Fibroblast of lung (primary cell): ENCODE measurements at regions not wholly inside any gene's neighbourhood (a gene's known extent, or its start where the extent isn't known, plus 50 kb on each side); places are given as distances from the start of the nearest gene placed in this dataset.

Experiments used
- DNase-seq, 2 donors: peaks; one replicate each; pipeline versions ENCODE4 v3.0.0 to v3.0.0-alpha.2; 2010; ENCODE audit warnings: low read depth in 2 of 2
- H2AFZ ChIP-seq: 2 replicates; pipeline ENCODE4 v1.5.1; 2012; ENCODE audit warnings: low read length, control low read depth, inconsistent platforms
- H3K27ac ChIP-seq: 2 replicates; pipeline ENCODE4 v1.5.1; 2011; ENCODE audit warnings: low read length, control low read depth; ENCODE audit not compliant: insufficient read depth
- H3K27me3 ChIP-seq: 2 replicates; pipeline ENCODE4 v1.5.1; 2011; ENCODE audit warnings: mild to moderate bottlenecking, low read length; ENCODE audit not compliant: control insufficient read depth, insufficient read depth
- H3K36me3 ChIP-seq: 2 replicates; pipeline ENCODE4 v1.5.1; 2011; ENCODE audit warnings: low read length; ENCODE audit not compliant: control insufficient read depth, insufficient read depth
- H3K4me1 ChIP-seq: 2 replicates; pipeline ENCODE4 v1.5.1; 2011; ENCODE audit warnings: low read length; ENCODE audit not compliant: control insufficient read depth, insufficient read depth; ENCODE audit errors: extremely low read depth
- H3K4me2 ChIP-seq: 2 replicates; pipeline ENCODE4 v1.5.1; 2011; ENCODE audit warnings: low read length, control low read depth; ENCODE audit not compliant: insufficient read depth; ENCODE audit errors: extremely low read depth
- H3K4me3 ChIP-seq, 4 experiments: fragments of 200-600 bp in 1 of 4; sonication (generic) in 1 of 4; replicated peaks in 1 of 4; 2 replicates each; pipeline ENCODE4 v1.5.1; 2011 to 2016; ENCODE audit warnings: low read length in 4 of 4, low read depth in 3 of 4, mild to moderate bottlenecking in 3 of 4, control low read depth in 2 of 4, inconsistent platforms in 1 of 4, mixed read lengths in 1 of 4; ENCODE audit not compliant: insufficient read depth in 1 of 4; ENCODE audit errors: control extremely low read depth in 1 of 4
- H3K79me2 ChIP-seq: 2 replicates; pipeline ENCODE4 v1.5.1; 2012; ENCODE audit warnings: mild to moderate bottlenecking, low read length, inconsistent platforms; ENCODE audit not compliant: control insufficient read depth, insufficient read depth
- H3K9ac ChIP-seq: 2 replicates; pipeline ENCODE4 v1.5.1; 2011; ENCODE audit warnings: mild to moderate bottlenecking, low read length, control low read depth; ENCODE audit not compliant: insufficient read depth
- H3K9me3 ChIP-seq: 2 replicates; pipeline ENCODE4 v1.5.1; 2012; ENCODE audit warnings: low read depth, low read length; ENCODE audit not compliant: control insufficient read depth, insufficient read depth
- H4K20me1 ChIP-seq: 2 replicates; pipeline ENCODE4 v1.5.1; 2011; ENCODE audit warnings: low read length; ENCODE audit not compliant: control insufficient read depth, insufficient read depth; ENCODE audit errors: extremely low read depth
- CTCF ChIP-seq, 2 donors: IDR thresholded peaks in 1 of 2; conservative IDR thresholded peaks in 1 of 2; 1 replicate in 1 of 2; 2 replicates in 1 of 2; pipeline ENCODE4 v1.5.1; 2011 to 2012; ENCODE audit warnings: low read length in 2 of 2, control low read depth in 1 of 2, inconsistent platforms in 1 of 2, low read depth in 1 of 2, mild to moderate bottlenecking in 1 of 2
- EZH2 ChIP-seq: IDR thresholded peaks from 2 replicates; pipeline ENCODE4 v1.5.1; 2012; ENCODE audit warnings: low read length, control low read depth, mild to moderate bottlenecking; ENCODE audit errors: missing control alignments

GRCh38 chr11:91871048-91871447 is 353.6 kb upstream of the FAT3 start:
- Histone ChIP-seq H3K9ac (no peak overlapping the region), H3K9me3 (no peaks in the 10 kb centered on the region), H3K27me3 (no peaks in the 10 kb centered on the region), H2AFZ (no peak overlapping the region), H3K4me1 (no peaks in the 10 kb centered on the region), H4K20me1 (no peaks in the 10 kb centered on the region), H3K4me2 (no peak overlapping the region), H3K79me2 (no peaks in the 10 kb centered on the region), H3K4me3 (no peak overlapping the region), H3K36me3 (no peaks in the 10 kb centered on the region), H3K27ac (no peak overlapping the region)
- no peak for DNase-seq
- no peak for TF ChIP-seq EZH2
- no peak for TF ChIP-seq CTCF (conservative IDR thresholded peaks at IDR 0.05 in 1 of 2, IDR thresholded peaks at IDR 0.05 in 1 of 2; ENCODE audit: low read depth in 1 of 2, low read length in 2 of 2)

GRCh38 chr11:91869686-91870085 is 354.9 kb upstream of the FAT3 start:
- H3K79me2 ChIP-seq, result no peaks in the 10 kb centered on the region
- H3K4me3 ChIP-seq, result no peak overlapping the region
- H3K27me3 ChIP-seq, result no peaks in the 10 kb centered on the region
- DNase-seq, result peak in 1 of 2 donors; percentile 6
- no peak overlapping the region for H3K4me2 ChIP-seq
- no peak overlapping the region for H3K27ac ChIP-seq
- no peaks in the 10 kb centered on the region for H4K20me1 ChIP-seq
- no peaks in the 10 kb centered on the region for H3K4me1 ChIP-seq
- no peaks in the 10 kb centered on the region for H3K9me3 ChIP-seq
- TF ChIP-seq EZH2 (no peak), CTCF (conservative IDR thresholded peaks at IDR 0.05 in 1 of 2, IDR thresholded peaks at IDR 0.05 in 1 of 2; ENCODE audit: low read depth in 1 of 2, low read length in 2 of 2) (no peak)
- no peak overlapping the region for H2AFZ ChIP-seq
- no peaks in the 10 kb centered on the region for H3K36me3 ChIP-seq
- no peak overlapping the region for H3K9ac ChIP-seq

GRCh38 chr11:91866642-91867041 is 358.0 kb upstream of the FAT3 start:
- no peak overlapping the region for H3K9ac ChIP-seq
- H3K27me3 ChIP-seq, result no peaks in the 10 kb centered on the region
- no peak for TF ChIP-seq CTCF (conservative IDR thresholded peaks at IDR 0.05 in 1 of 2, IDR thresholded peaks at IDR 0.05 in 1 of 2; ENCODE audit: low read depth in 1 of 2, low read length in 2 of 2)
- TF ChIP-seq EZH2, result no peak
- H3K4me2 ChIP-seq, result no peak overlapping the region
- no peaks in the 10 kb centered on the region for H3K9me3 ChIP-seq
- H4K20me1 ChIP-seq, result no peaks in the 10 kb centered on the region
- H3K79me2 ChIP-seq, result no peaks in the 10 kb centered on the region
- H3K4me3 ChIP-seq, result no peak overlapping the region
- no peak overlapping the region for H3K27ac ChIP-seq
- no peak for DNase-seq
- no peak overlapping the region for H2AFZ ChIP-seq
- H3K4me1 ChIP-seq, result no peaks in the 10 kb centered on the region
- H3K36me3 ChIP-seq, result no peaks in the 10 kb centered on the region
